Spinal cord (tissue), 9 donors: ENCODE measurements at regions not wholly inside any gene's neighbourhood (a gene's known extent, or its start where the extent isn't known, plus 50 kb on each side); places are given as distances from the start of the nearest gene placed in this dataset.

Source experiments
- DNase-seq, 6 donors: peaks; one replicate each; pipeline versions ENCODE4 v3.0.0 to v3.0.0-alpha.2; 2013 to 2015; ENCODE audit warnings: low spot score in 6 of 6, low read depth in 4 of 6
- H3K27ac ChIP-seq: one replicate; pipeline ENCODE4 v1.5.1; 2013; ENCODE audit warnings: low read depth, low read length, control low read depth
- H3K27me3 ChIP-seq: one replicate; pipeline ENCODE4 v1.6.1; 2013; ENCODE audit warnings: low read length; ENCODE audit not compliant: control insufficient read depth, insufficient read depth
- H3K36me3 ChIP-seq: one replicate; pipeline ENCODE4 v1.6.1; 2013; ENCODE audit warnings: low read length; ENCODE audit not compliant: control insufficient read depth, insufficient read depth
- H3K4me1 ChIP-seq: one replicate; pipeline ENCODE4 v1.6.1; 2013; ENCODE audit warnings: low read length; ENCODE audit not compliant: control insufficient read depth, insufficient read depth
- H3K4me3 ChIP-seq: one replicate; pipeline ENCODE4 v1.5.1; 2013; ENCODE audit warnings: low read depth, low read length, control low read depth
- H3K9me3 ChIP-seq: one replicate; pipeline ENCODE4 v1.6.1; 2013; ENCODE audit warnings: low read length; ENCODE audit not compliant: control insufficient read depth, insufficient read depth
- WGBS: methylation state at CpG from one replicate; pipeline ENCODE4 v1.1.5; 2013; ENCODE audit warnings: missing lambda C conversion rate; ENCODE audit not compliant: insufficient coverage; 5-methylcytosine and 5-hydroxymethylcytosine counted together
- donor health status: healthy.

GRCh38 chr4:148800336-148800885, 358.2 kb upstream of the NR3C2 start:
- Histone ChIP-seq H3K9me3 (no peaks in the 10 kb centered on the region), H3K4me3 (no peak overlapping the region), H3K4me1 (no peaks in the 10 kb centered on the region), H3K27me3 (no peaks in the 10 kb centered on the region), H3K27ac (no peak overlapping the region), H3K36me3 (no peaks in the 10 kb centered on the region)
- WGBS = no CpG with 5 or more reads among the region's 1 CpG
- peak in 2 of 6 donors; percentile 12 to 49 for DNase-seq

GRCh38 chr4:148795156-148795864, 353.1 kb upstream of the NR3C2 start:
- no peaks in the 10 kb centered on the region for H3K9me3 ChIP-seq
- no peaks in the 10 kb centered on the region for H3K27me3 ChIP-seq
- H3K4me3 ChIP-seq = no peak overlapping the region
- H3K36me3 ChIP-seq = no peaks in the 10 kb centered on the region
- no peak overlapping the region for H3K27ac ChIP-seq
- no peak for DNase-seq
- H3K4me1 ChIP-seq = no peaks in the 10 kb centered on the region
- 92% methylated on average over 5 of the region's 7 CpGs for WGBS

- no peak overlapping the region for H3K27ac ChIP-seq
- no CpG with 5 or more reads among the region's 2 CpGs for WGBS
- no peak overlapping the region for H3K4me3 ChIP-seq
- H3K27me3 ChIP-seq = no peaks in the 10 kb centered on the region
- H3K9me3 ChIP-seq = no peaks in the 10 kb centered on the region
- no peaks in the 10 kb centered on the region for H3K36me3 ChIP-seq
- no peak for DNase-seq
- H3K4me1 ChIP-seq = no peaks in the 10 kb centered on the region
Measured at GRCh38 chr4:148793221-148793620, 351.0 kb upstream of the NR3C2 start.

DNA sequence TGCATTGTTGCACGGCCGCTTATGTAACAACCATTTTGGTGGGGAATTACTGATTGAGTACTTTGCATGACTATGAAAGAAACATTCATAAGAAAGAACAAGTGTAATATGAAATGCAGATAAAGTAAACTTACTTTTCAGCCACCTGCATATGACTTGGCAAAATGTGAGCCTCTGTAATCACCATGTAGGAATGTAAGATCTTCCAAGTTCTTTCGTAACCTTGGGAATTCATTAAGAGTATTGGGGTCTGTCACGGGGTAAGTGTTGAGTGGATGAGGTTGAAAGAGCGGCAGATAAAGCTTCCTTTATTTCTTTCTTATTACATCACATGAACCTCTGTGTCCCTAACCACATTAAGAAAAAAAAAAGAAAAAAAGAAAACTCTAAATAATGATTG, 348.5 kb upstream of the NR3C2 start:
- no peaks in the 10 kb centered on the region for H3K4me1 ChIP-seq
- H3K9me3 ChIP-seq = no peaks in the 10 kb centered on the region
- no peaks in the 10 kb centered on the region for H3K36me3 ChIP-seq
- no peak overlapping the region for H3K4me3 ChIP-seq
- no peak overlapping the region for H3K27ac ChIP-seq
- H3K27me3 ChIP-seq = no peaks in the 10 kb centered on the region
- WGBS = no CpG with 5 or more reads among the region's 5 CpGs
- no peak for DNase-seq

- DNase-seq = no peak
- 100% methylated on average over 1 of the region's 5 CpGs for WGBS
- Histone ChIP-seq H3K27ac (no peak overlapping the region), H3K36me3 (no peaks in the 10 kb centered on the region), H3K27me3 (no peaks in the 10 kb centered on the region), H3K4me1 (no peaks in the 10 kb centered on the region), H3K9me3 (no peaks in the 10 kb centered on the region), H3K4me3 (no peak overlapping the region)
Measured at GRCh38 chr4:148790246-148790645, 348.0 kb upstream of the NR3C2 start.

DNA sequence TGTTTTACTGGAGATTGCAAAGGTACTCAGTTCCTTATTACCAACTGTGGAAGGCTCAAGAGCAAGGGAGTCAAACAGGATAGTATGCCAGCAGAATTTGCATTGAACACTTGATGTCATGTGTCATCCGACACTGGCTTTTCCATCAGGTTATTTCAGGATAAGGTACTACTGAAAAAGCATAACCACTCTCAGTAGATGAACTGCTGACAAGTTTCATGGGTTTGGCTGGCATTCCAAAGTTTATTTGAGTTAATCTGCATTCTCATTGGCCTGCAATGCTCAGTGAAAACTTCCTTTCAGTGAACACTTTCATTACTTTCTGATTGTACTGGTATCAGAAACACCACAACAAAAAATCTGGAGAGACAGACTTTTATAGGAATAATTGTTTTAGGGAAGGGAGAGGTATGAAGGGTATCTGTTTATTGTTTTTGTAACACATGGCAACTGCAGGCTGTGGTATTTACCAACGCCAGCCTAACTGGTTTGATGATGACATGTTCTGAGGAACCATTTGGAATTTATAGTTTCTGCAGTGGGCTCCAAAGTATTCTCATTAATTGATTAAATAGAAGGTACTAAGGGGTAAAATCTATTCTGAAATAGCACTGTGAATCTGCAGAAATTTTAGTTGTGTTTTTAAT, 345.7 kb upstream of the NR3C2 start:
- no peak for DNase-seq
- Histone ChIP-seq H3K36me3 (no peaks in the 10 kb centered on the region), H3K4me3 (no peak overlapping the region), H3K9me3 (no peaks in the 10 kb centered on the region), H3K27ac (no peak overlapping the region), H3K27me3 (no peaks in the 10 kb centered on the region), H3K4me1 (no peaks in the 10 kb centered on the region)
- WGBS = 67% methylated on average over 1 of the region's 2 CpGs

DNA sequence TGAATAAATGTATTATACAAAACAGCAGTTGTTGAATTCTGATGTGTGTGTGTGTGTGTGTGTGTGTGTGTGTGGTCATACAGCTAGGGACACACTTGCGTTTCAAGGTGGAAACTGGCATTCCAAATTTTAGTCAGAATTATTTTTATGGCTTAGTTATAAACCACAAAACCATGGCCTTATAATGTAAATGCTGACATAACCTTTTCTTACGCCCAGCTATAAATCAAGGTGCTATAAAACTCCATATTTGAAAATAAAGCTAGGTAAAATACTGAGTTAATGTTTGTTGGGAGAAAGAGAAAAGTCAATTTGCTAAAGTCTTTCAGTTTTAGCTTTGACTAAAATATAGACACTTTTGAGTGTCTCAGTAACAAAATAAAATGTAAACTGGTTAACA, 345.1 kb upstream of the NR3C2 start:
- no peaks in the 10 kb centered on the region for H3K36me3 ChIP-seq
- no CpG with 5 or more reads among the region's 2 CpGs for WGBS
- no peaks in the 10 kb centered on the region for H3K4me1 ChIP-seq
- H3K27me3 ChIP-seq = no peaks in the 10 kb centered on the region
- no peak overlapping the region for H3K4me3 ChIP-seq
- no peaks in the 10 kb centered on the region for H3K9me3 ChIP-seq
- H3K27ac ChIP-seq = no peak overlapping the region
- no peak for DNase-seq

DNA sequence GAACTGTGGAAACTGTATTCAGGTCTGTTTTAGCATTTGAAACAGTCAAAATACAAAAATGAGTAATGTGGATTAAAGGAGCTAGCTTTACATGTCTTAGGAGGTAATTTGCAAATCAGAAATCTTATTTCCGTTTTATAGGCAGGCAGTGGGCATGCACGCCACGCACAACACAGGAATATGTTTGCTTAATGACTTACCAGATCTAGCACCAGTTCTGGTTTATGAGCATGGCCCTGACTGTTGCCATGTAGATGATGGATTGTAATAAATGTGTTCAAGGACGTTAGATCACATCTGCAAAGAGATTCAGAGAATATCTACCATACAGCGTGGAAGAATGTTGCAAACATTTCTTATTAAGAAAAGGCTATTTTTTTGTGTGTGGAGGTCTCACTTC, 344.5 kb upstream of the NR3C2 start:
- Histone ChIP-seq H3K27me3 (no peaks in the 10 kb centered on the region), H3K4me3 (no peak overlapping the region), H3K9me3 (no peaks in the 10 kb centered on the region), H3K36me3 (no peaks in the 10 kb centered on the region), H3K27ac (no peak overlapping the region), H3K4me1 (no peaks in the 10 kb centered on the region)
- peak in 1 of 6 donors; percentile 14 for DNase-seq
- 86% methylated on average over 1 of the region's 5 CpGs for whole genome bisulfite sequencing

DNA sequence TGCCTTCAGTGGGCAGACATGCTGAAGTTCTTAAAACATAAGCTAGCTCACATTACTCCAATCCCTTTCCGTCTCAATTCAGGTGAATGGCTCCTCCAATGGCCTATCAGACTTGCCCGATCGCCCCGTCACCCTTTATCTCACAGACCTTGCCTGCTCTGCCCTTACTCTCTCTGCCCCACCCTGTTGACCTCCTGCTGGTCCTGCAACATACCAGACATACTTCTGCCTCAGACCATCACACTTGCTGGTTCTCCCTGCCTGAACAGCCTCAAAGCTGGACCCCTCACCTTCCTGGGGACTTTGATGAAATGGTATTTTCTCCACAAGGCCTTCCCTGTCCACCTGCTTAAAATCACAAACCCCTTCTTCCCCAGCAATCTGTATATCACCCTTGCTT, 340.1 kb upstream of the NR3C2 start:
- Histone ChIP-seq H3K27me3 (no peaks in the 10 kb centered on the region), H3K4me1 (no peaks in the 10 kb centered on the region), H3K4me3 (no peak overlapping the region), H3K27ac (no peak overlapping the region), H3K36me3 (no peaks in the 10 kb centered on the region), H3K9me3 (no peaks in the 10 kb centered on the region)
- DNase-seq = no peak
- WGBS = 79% methylated on average over 4 of the region's 4 CpGs
